RWPE1 (cell line): ENCODE measurements at regions not wholly inside any gene's neighbourhood (a gene's known extent, or its start where the extent isn't known, plus 50 kb on each side); places are given as distances from the start of the nearest gene placed in this dataset.

Experiments used
- CTCF ChIA-PET: fragments of 350-600 bp; sonication (Branson Sonifier 250); formaldehyde crosslinking; extraction: SDS; loops from one replicate; lab custom pipeline; 2021; lab: Yijun Ruan, JAX
- POLR2A ChIA-PET: fragments of 400-600 bp; formaldehyde crosslinking; extraction: SDS; loops from one replicate; lab custom pipeline; 2020; ENCODE audit warnings: antibody characterized with exemption; ENCODE audit not compliant: low non-redundant PET; lab: Yijun Ruan, JAX
- DNase-seq: peaks from one replicate; pipeline ENCODE4 v3.0.0; 2012; ENCODE audit warnings: low spot score
- H3K27ac ChIP-seq: fragments of 450-650 bp; 2 replicates; pipeline ENCODE4 v1.5.1; 2017
- CTCF ChIP-seq: fragments of 450-650 bp; conservative IDR thresholded peaks from 2 replicates; pipeline ENCODE4 v1.5.1; 2017; ENCODE audit warnings: low read depth, mild to moderate bottlenecking

- ChIA-PET CTCF (no interaction called here), POLR2A (no interaction called here)
- no peak for TF ChIP-seq CTCF
- H3K27ac ChIP-seq: no peak overlapping the region
- no peak for DNase-seq
Observed at GRCh38 chr17:70259400-70259799, 90.1 kb downstream of the KCNJ2 start.

- no peak overlapping the region for H3K27ac ChIP-seq
- no peak for DNase-seq
- POLR2A ChIA-PET: no interaction called here
- CTCF ChIA-PET: no interaction called here
- TF ChIP-seq CTCF: no peak
Observed at GRCh38 chr17:70261170-70261569, 91.8 kb downstream of the KCNJ2 start.

- POLR2A ChIA-PET: no interaction called here
- TF ChIP-seq CTCF: no peak
- CTCF ChIA-PET: no interaction called here
- no peak overlapping the region for H3K27ac ChIP-seq
- DNase-seq: no peak
Observed at GRCh38 chr17:70265471-70265870, 96.1 kb downstream of the KCNJ2 start.

GRCh38 chr17:70266394-70266793 is 97.1 kb downstream of the KCNJ2 start:
- ChIA-PET POLR2A (no interaction called here), CTCF (no interaction called here)
- no peak overlapping the region for H3K27ac ChIP-seq
- no peak for DNase-seq
- TF ChIP-seq CTCF: no peak

- no peak for TF ChIP-seq CTCF
- DNase-seq: no peak
- ChIA-PET CTCF (no interaction called here), POLR2A (no interaction called here)
- H3K27ac ChIP-seq: no peak overlapping the region
Observed at GRCh38 chr17:70268383-70268782, 99.1 kb downstream of the KCNJ2 start.

GRCh38 chr17:70270554-70270953 is 101.2 kb downstream of the KCNJ2 start:
- no peak overlapping the region for H3K27ac ChIP-seq
- POLR2A ChIA-PET: no interaction called here
- TF ChIP-seq CTCF: no peak
- DNase-seq: no peak
- CTCF ChIA-PET: interaction anchor here (0.5 kb wide), 1 partner anchor 19 kb away, joined by 3 read pairs; no protein-coding TSS in a partner anchor

- no peak overlapping the region for H3K27ac ChIP-seq
- POLR2A ChIA-PET: no interaction called here
- CTCF ChIA-PET: no interaction called here
- no peak for TF ChIP-seq CTCF
- DNase-seq: no peak
Observed at GRCh38 chr17:70271200-70271599, 101.9 kb downstream of the KCNJ2 start.
